ENCODE measurements at regions not wholly inside any gene's neighbourhood (a gene's known extent, or its start where the extent isn't known, plus 50 kb on each side); places are given as distances from the start of the nearest gene placed in this dataset.
A peak's percentile ranks its signal among the peaks of the same experiment; 100 is the strongest.

- H4K20me1 ChIP-seq (ENCODE audit: insufficient read depth, low read length, poor library complexity, severe bottlenecking), result no peaks in the 10 kb centered on the region
- H3K4me3 ChIP-seq (ENCODE audit: low read length, poor library complexity, severe bottlenecking), result no peak overlapping the region
- H2AFZ ChIP-seq (ENCODE audit: low read length), result no peak overlapping the region
- H3K9me2 ChIP-seq (replicated peaks; ENCODE audit: low read depth, low read length), result no peaks in the 10 kb centered on the region
- H3K36me3 ChIP-seq (ENCODE audit: insufficient read depth, low read length), result no peaks in the 10 kb centered on the region
- H3K4me1 ChIP-seq (ENCODE audit: insufficient read depth, low read length, poor library complexity, severe bottlenecking), result no peaks in the 10 kb centered on the region
- no peak overlapping the region for H3K4me2 ChIP-seq (ENCODE audit: low read depth, low read length, poor library complexity, severe bottlenecking)
- H3K9me3 ChIP-seq (ENCODE audit: insufficient read depth, low read depth, low read length), result no peaks in the 10 kb centered on the region
- H3K79me2 ChIP-seq (ENCODE audit: insufficient read depth, low read length), result no peaks in the 10 kb centered on the region
- H3F3A ChIP-seq (ENCODE audit: low read depth), result no peaks in the 10 kb centered on the region
- H3K27me3 ChIP-seq (ENCODE audit: insufficient read depth, low read length, poor library complexity, severe bottlenecking), result no peaks in the 10 kb centered on the region
- no peak overlapping the region for H3K9ac ChIP-seq (ENCODE audit: low read depth, low read length, poor library complexity, severe bottlenecking)
- TF ChIP-seq EZH2phosphoT487 (IDR thresholded peaks at IDR 0.05; ENCODE audit: borderline replicate concordance), result no peak
- TF ChIP-seq, protein P1, sequence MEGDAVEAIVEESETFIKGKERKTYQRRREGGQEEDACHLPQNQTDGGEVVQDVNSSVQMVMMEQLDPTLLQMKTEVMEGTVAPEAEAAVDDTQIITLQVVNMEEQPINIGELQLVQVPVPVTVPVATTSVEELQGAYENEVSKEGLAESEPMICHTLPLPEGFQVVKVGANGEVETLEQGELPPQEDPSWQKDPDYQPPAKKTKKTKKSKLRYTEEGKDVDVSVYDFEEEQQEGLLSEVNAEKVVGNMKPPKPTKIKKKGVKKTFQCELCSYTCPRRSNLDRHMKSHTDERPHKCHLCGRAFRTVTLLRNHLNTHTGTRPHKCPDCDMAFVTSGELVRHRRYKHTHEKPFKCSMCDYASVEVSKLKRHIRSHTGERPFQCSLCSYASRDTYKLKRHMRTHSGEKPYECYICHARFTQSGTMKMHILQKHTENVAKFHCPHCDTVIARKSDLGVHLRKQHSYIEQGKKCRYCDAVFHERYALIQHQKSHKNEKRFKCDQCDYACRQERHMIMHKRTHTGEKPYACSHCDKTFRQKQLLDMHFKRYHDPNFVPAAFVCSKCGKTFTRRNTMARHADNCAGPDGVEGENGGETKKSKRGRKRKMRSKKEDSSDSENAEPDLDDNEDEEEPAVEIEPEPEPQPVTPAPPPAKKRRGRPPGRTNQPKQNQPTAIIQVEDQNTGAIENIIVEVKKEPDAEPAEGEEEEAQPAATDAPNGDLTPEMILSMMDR (conservative IDR thresholded peaks at IDR 0.05; ENCODE audit: low read length), result peak; percentile 68
Observed at GRCh38 chrX:51144828-51145442, 187.7 kb upstream of the NUDT10 start.

- H2AFZ ChIP-seq (ENCODE audit: low read length), result no peak overlapping the region
- no peaks in the 10 kb centered on the region for H3K4me1 ChIP-seq (ENCODE audit: insufficient read depth, low read length, poor library complexity, severe bottlenecking)
- H4K20me1 ChIP-seq (ENCODE audit: insufficient read depth, low read length, poor library complexity, severe bottlenecking), result no peaks in the 10 kb centered on the region
- H3F3A ChIP-seq (ENCODE audit: low read depth), result no peaks in the 10 kb centered on the region
- no peaks in the 10 kb centered on the region for H3K36me3 ChIP-seq (ENCODE audit: insufficient read depth, low read length)
- no peaks in the 10 kb centered on the region for H3K79me2 ChIP-seq (ENCODE audit: insufficient read depth, low read length)
- no peak overlapping the region for H3K4me3 ChIP-seq (ENCODE audit: low read length, poor library complexity, severe bottlenecking)
- H3K4me2 ChIP-seq (ENCODE audit: low read depth, low read length, poor library complexity, severe bottlenecking), result no peak overlapping the region
- no peaks in the 10 kb centered on the region for H3K27me3 ChIP-seq (ENCODE audit: insufficient read depth, low read length, poor library complexity, severe bottlenecking)
- no peak for TF ChIP-seq EZH2phosphoT487 (IDR thresholded peaks at IDR 0.05; ENCODE audit: borderline replicate concordance)
- TF ChIP-seq, protein P1 (conservative IDR thresholded peaks at IDR 0.05; ENCODE audit: low read length), result no peak
- no peaks in the 10 kb centered on the region for H3K9me3 ChIP-seq (ENCODE audit: insufficient read depth, low read depth, low read length)
- H3K9me2 ChIP-seq (replicated peaks; ENCODE audit: low read depth, low read length), result no peaks in the 10 kb centered on the region
- H3K9ac ChIP-seq (ENCODE audit: low read depth, low read length, poor library complexity, severe bottlenecking), result no peak overlapping the region
Observed at GRCh38 chrX:51148848-51149247, 183.8 kb upstream of the NUDT10 start.

- H2AFZ ChIP-seq (ENCODE audit: low read length), result no peak overlapping the region
- H3K4me3 ChIP-seq (ENCODE audit: low read length, poor library complexity, severe bottlenecking), result no peak overlapping the region
- H4K20me1 ChIP-seq (ENCODE audit: insufficient read depth, low read length, poor library complexity, severe bottlenecking), result no peaks in the 10 kb centered on the region
- no peaks in the 10 kb centered on the region for H3K27me3 ChIP-seq (ENCODE audit: insufficient read depth, low read length, poor library complexity, severe bottlenecking)
- H3K9ac ChIP-seq (ENCODE audit: low read depth, low read length, poor library complexity, severe bottlenecking), result no peak overlapping the region
- H3K4me2 ChIP-seq (ENCODE audit: low read depth, low read length, poor library complexity, severe bottlenecking), result no peak overlapping the region
- no peaks in the 10 kb centered on the region for H3K9me2 ChIP-seq (replicated peaks; ENCODE audit: low read depth, low read length)
- no peaks in the 10 kb centered on the region for H3K36me3 ChIP-seq (ENCODE audit: insufficient read depth, low read length)
- H3K4me1 ChIP-seq (ENCODE audit: insufficient read depth, low read length, poor library complexity, severe bottlenecking), result no peaks in the 10 kb centered on the region
- H3K9me3 ChIP-seq (ENCODE audit: insufficient read depth, low read depth, low read length), result no peaks in the 10 kb centered on the region
- no peaks in the 10 kb centered on the region for H3K79me2 ChIP-seq (ENCODE audit: insufficient read depth, low read length)
- TF ChIP-seq, protein P1 (conservative IDR thresholded peaks at IDR 0.05; ENCODE audit: low read length), result no peak
- no peak for TF ChIP-seq EZH2phosphoT487 (IDR thresholded peaks at IDR 0.05; ENCODE audit: borderline replicate concordance)
- H3F3A ChIP-seq (ENCODE audit: low read depth), result no peaks in the 10 kb centered on the region
Observed at GRCh38 chrX:51151734-51152133, 180.9 kb upstream of the NUDT10 start.
